Loucy (cell line): ENCODE measurements at regions not wholly inside any gene's neighbourhood (a gene's known extent, or its start where the extent isn't known, plus 50 kb on each side); places are given as distances from the start of the nearest gene placed in this dataset.

Experiments used
- H2AFZ ChIP-seq: fragments of 200-600 bp; sonication (generic); 2 replicates; pipeline ENCODE4 v1.6.0; 2016; ENCODE audit warnings: antibody characterized with exemption, mild to moderate bottlenecking, low read length, moderate library complexity
- H3F3A ChIP-seq: fragments of 200-600 bp; 2 replicates; pipeline ENCODE4 v1.6.0; 2016; ENCODE audit warnings: antibody characterized with exemption, low read depth, mild to moderate bottlenecking
- H3K27me3 ChIP-seq: fragments of 200-600 bp; sonication (generic); 2 replicates; pipeline ENCODE4 v1.6.1; 2014; ENCODE audit warnings: low read length, mild to moderate bottlenecking; ENCODE audit not compliant: insufficient read depth, poor library complexity, severe bottlenecking
- H3K36me3 ChIP-seq: fragments of 200-600 bp; sonication (generic); 2 replicates; pipeline ENCODE4 v1.6.1; 2016; ENCODE audit warnings: low read length; ENCODE audit not compliant: insufficient read depth
- H3K4me1 ChIP-seq: fragments of 200-600 bp; sonication (generic); 2 replicates; pipeline ENCODE4 v1.5.1; 2014; ENCODE audit warnings: low read length, mild to moderate bottlenecking; ENCODE audit not compliant: insufficient read depth, poor library complexity, severe bottlenecking
- H3K4me2 ChIP-seq: fragments of 200-600 bp; sonication (generic); 2 replicates; pipeline ENCODE4 v1.6.0; 2014; ENCODE audit warnings: antibody characterized with exemption, low read length, low read depth, mild to moderate bottlenecking; ENCODE audit not compliant: poor library complexity, severe bottlenecking
- H3K4me3 ChIP-seq: fragments of 200-600 bp; sonication (generic); 2 replicates; pipeline ENCODE4 v1.5.1; 2014; ENCODE audit warnings: low read length, mild to moderate bottlenecking, mixed read lengths; ENCODE audit not compliant: poor library complexity, severe bottlenecking
- H3K79me2 ChIP-seq: fragments of 200-600 bp; sonication (generic); 2 replicates; pipeline ENCODE4 v1.6.1; 2014; ENCODE audit warnings: low read length; ENCODE audit not compliant: insufficient read depth
- H3K9ac ChIP-seq: fragments of 200-600 bp; sonication (generic); 2 replicates; pipeline ENCODE4 v1.6.0; 2014; ENCODE audit warnings: mild to moderate bottlenecking, low read depth, low read length, moderate library complexity; ENCODE audit not compliant: poor library complexity, severe bottlenecking
- H3K9me2 ChIP-seq: fragments of 200-600 bp; sonication (generic); replicated peaks from 2 replicates; pipeline ENCODE4 v1.6.1; 2016; ENCODE audit warnings: low read depth, low read length, mixed read lengths
- H3K9me3 ChIP-seq: fragments of 200-600 bp; sonication (generic); 2 replicates; pipeline ENCODE4 v1.6.1; 2014; ENCODE audit warnings: mild to moderate bottlenecking, antibody characterized with exemption, low read length, low read depth; ENCODE audit not compliant: insufficient read depth
- H4K20me1 ChIP-seq: fragments of 200-600 bp; sonication (generic); 2 replicates; pipeline ENCODE4 v1.6.0; 2014; ENCODE audit warnings: antibody characterized with exemption, low read length, mild to moderate bottlenecking; ENCODE audit not compliant: insufficient read depth, poor library complexity, severe bottlenecking
- EZH2phosphoT487 ChIP-seq: fragments of 200-600 bp; IDR thresholded peaks from 2 replicates; pipeline ENCODE4 v1.6.1; 2018; ENCODE audit warnings: antibody characterized with exemption, mild to moderate bottlenecking, moderate library complexity, borderline replicate concordance
- TF ChIP-seq, protein P1 (sequence below): fragments of 200-600 bp; sonication (generic); conservative IDR thresholded peaks from 2 replicates; pipeline ENCODE4 v1.5.1; 2014; ENCODE audit warnings: mild to moderate bottlenecking, antibody characterized with exemption, low read length

DNA sequence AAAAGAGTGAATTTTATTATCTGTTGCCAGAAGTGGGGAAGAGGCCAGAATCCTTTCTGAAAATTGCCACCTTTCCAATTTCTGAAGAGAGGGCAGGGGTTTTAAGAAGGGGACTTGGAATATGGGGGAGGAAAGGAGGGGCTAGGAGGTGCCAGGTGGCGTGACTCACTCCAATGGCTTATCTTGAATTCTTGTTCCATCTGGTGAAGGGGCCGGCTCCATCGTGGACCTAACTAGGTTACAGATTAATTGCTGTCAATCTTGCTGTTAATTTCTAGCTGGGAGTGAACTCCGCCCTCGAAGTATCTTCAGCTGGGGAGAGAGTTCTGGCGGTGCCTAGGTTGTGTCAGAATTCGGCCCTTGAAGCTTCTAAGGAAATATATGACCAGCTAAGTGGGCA lies 138.7 kb downstream of the YTHDC2 start:
- no peaks in the 10 kb centered on the region for H3K9me3 ChIP-seq
- H3K79me2 ChIP-seq, result no peaks in the 10 kb centered on the region
- H3K4me3 ChIP-seq, result no peak overlapping the region
- H3K36me3 ChIP-seq, result no peaks in the 10 kb centered on the region
- no peak overlapping the region for H3K9ac ChIP-seq
- H3K27me3 ChIP-seq, result no peaks in the 10 kb centered on the region
- H3K4me1 ChIP-seq, result no peaks in the 10 kb centered on the region
- TF ChIP-seq, protein P1, sequence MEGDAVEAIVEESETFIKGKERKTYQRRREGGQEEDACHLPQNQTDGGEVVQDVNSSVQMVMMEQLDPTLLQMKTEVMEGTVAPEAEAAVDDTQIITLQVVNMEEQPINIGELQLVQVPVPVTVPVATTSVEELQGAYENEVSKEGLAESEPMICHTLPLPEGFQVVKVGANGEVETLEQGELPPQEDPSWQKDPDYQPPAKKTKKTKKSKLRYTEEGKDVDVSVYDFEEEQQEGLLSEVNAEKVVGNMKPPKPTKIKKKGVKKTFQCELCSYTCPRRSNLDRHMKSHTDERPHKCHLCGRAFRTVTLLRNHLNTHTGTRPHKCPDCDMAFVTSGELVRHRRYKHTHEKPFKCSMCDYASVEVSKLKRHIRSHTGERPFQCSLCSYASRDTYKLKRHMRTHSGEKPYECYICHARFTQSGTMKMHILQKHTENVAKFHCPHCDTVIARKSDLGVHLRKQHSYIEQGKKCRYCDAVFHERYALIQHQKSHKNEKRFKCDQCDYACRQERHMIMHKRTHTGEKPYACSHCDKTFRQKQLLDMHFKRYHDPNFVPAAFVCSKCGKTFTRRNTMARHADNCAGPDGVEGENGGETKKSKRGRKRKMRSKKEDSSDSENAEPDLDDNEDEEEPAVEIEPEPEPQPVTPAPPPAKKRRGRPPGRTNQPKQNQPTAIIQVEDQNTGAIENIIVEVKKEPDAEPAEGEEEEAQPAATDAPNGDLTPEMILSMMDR, result no peak
- no peak for TF ChIP-seq EZH2phosphoT487
- no peaks in the 10 kb centered on the region for H3F3A ChIP-seq
- H3K9me2 ChIP-seq, result no peaks in the 10 kb centered on the region
- no peak overlapping the region for H2AFZ ChIP-seq
- no peaks in the 10 kb centered on the region for H4K20me1 ChIP-seq
- no peak overlapping the region for H3K4me2 ChIP-seq

DNA sequence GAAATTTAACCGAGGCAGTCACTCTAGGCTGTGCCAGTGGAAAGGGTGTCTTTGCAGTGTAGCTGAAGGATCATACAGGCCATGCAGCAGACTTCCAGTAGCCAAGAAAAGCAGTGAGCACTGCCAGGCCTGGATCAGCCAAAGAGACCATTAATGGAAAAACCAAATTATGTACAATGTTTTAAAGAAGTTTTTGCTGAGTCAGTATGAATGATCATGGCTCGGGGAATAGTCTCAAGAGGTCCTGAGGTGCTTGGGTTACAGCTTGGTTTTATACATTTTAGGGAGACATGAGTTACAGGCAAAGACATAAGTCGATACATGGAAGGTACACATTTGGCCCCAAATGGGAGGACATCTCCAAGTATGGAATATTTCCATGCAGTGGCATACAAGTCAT lies 141.3 kb downstream of the YTHDC2 start:
- Histone ChIP-seq H3K9ac (no peak overlapping the region), H3K9me3 (no peaks in the 10 kb centered on the region), H3K36me3 (no peaks in the 10 kb centered on the region), H3K79me2 (no peaks in the 10 kb centered on the region), H3K4me3 (no peak overlapping the region), H2AFZ (no peak overlapping the region), H3K27me3 (no peaks in the 10 kb centered on the region), H3F3A (no peaks in the 10 kb centered on the region), H3K4me1 (no peaks in the 10 kb centered on the region), H3K4me2 (no peak overlapping the region), H3K9me2 (no peaks in the 10 kb centered on the region), H4K20me1 (no peaks in the 10 kb centered on the region)
- TF ChIP-seq, protein P1, result no peak
- TF ChIP-seq EZH2phosphoT487, result no peak

DNA sequence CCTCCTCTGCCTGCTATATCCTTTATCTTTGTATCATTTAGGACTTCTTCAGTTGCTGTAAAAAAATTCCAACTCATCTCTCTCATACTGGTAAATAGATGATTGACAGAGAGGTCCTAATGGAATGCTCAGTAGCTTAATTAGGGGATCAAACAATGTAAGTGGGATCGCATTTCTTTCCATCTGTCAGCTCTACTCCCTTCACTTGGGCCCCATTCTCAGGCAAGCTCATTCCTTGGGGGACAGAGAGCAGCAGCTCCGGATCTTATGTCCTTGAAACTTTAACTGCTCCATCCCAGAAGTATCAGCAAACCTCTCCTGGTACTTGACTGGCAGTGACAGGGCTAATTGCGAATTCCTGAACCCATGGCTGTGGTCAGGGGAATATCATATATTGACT lies 146.7 kb downstream of the YTHDC2 start:
- Histone ChIP-seq H3K4me1 (no peaks in the 10 kb centered on the region), H4K20me1 (no peaks in the 10 kb centered on the region), H3K9ac (no peak overlapping the region), H3F3A (no peaks in the 10 kb centered on the region), H2AFZ (no peak overlapping the region), H3K9me3 (no peaks in the 10 kb centered on the region), H3K27me3 (no peaks in the 10 kb centered on the region), H3K9me2 (no peaks in the 10 kb centered on the region), H3K4me3 (no peak overlapping the region), H3K36me3 (no peaks in the 10 kb centered on the region), H3K4me2 (no peak overlapping the region), H3K79me2 (no peaks in the 10 kb centered on the region)
- TF ChIP-seq, protein P1, result no peak
- TF ChIP-seq EZH2phosphoT487, result no peak
